ENCODE measurements at regions not wholly inside any gene's neighbourhood (a gene's known extent, or its start where the extent isn't known, plus 50 kb on each side); places are given as distances from the start of the nearest gene placed in this dataset.

DNA sequence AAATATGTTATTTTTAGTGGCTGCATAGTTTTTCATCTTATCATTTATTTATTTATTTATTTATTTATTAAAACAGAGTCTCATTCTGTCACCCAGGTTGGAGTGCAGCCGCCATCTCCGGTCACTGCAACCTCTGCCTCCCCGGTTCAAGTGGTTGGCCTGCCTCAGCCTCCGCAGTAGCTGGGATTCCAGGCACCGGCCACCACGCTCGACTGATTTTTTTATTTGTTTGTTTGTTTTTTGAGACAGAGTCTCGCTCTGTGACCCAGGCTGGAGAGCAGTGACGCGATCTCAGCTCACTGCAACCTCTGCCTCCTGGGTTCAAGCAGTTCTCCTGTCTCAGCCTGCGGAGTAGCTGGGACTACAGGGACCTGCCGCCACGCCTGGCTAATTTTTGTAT is 262.9 kb upstream of the DDI1 start:
- TF ChIP-seq CTCF (conservative IDR thresholded peaks at IDR 0.05; ENCODE audit: low read depth, low read length) (no peak), EZH2phosphoT487 (IDR thresholded peaks at IDR 0.05; ENCODE audit: borderline replicate concordance, low read length) (no peak)
